H1 (cell line): ENCODE measurements at regions not wholly inside any gene's neighbourhood (a gene's known extent, or its start where the extent isn't known, plus 50 kb on each side); places are given as distances from the start of the nearest gene placed in this dataset.

Experiments
- CTCF ChIA-PET: fragments of 300-600 bp; sonication (Branson Sonifier 250); formaldehyde crosslinking; loops from one replicate; lab custom pipeline; 2021; ENCODE audit not compliant: partially characterized antibody; lab: Charles Lee
- POLR2A ChIA-PET: fragments of 300-600 bp; sonication (Branson Sonifier 250); formaldehyde crosslinking; loops from one replicate; lab custom pipeline; 2021; ENCODE audit warnings: inconsistent platforms; ENCODE audit not compliant: partially characterized antibody; lab: Charles Lee
- DNase-seq, 2 experiments: peaks; one replicate each; pipeline versions ENCODE4 v3.0.0 to v3.0.0-alpha.2; 2010 to 2022; ENCODE audit warnings: low spot score in 2 of 2, low read depth in 1 of 2, mixed read lengths in 1 of 2
- FAIRE-seq: peaks from 2 replicates; lab custom pipeline; 2011; peaks lifted over from hg19 to GRCh38; lab: Jason Lieb, UNC
- H2AFZ ChIP-seq: 2 replicates; pipeline ENCODE4 v1.8.1; 2012; ENCODE audit warnings: low read length, inconsistent platforms
- H2AK5ac ChIP-seq: 2 replicates; pipeline ENCODE4 v1.6.1; 2013; ENCODE audit warnings: low read depth, low read length
- H2BK120ac ChIP-seq: replicated peaks from 2 replicates; pipeline ENCODE3; 2013; ENCODE audit warnings: low read depth, low read length, inconsistent platforms
- H2BK12ac ChIP-seq: 2 replicates; pipeline ENCODE4 v1.6.1; 2013; ENCODE audit warnings: low read depth, low read length
- H2BK15ac ChIP-seq: 2 replicates; pipeline ENCODE4 v1.6.1; 2013; ENCODE audit warnings: low read length
- H2BK20ac ChIP-seq: 2 replicates; pipeline ENCODE4 v1.6.1; 2013; ENCODE audit warnings: low read length
- H2BK5ac ChIP-seq: 2 replicates; pipeline ENCODE4 v1.6.1; 2013; ENCODE audit warnings: low read depth, low read length
- H3K14ac ChIP-seq: 2 replicates; pipeline ENCODE4 v1.6.1; 2013; ENCODE audit warnings: inconsistent platforms; ENCODE audit not compliant: insufficient read length
- H3K18ac ChIP-seq: 2 replicates; pipeline ENCODE4 v1.6.1; 2013; ENCODE audit warnings: low read length; ENCODE audit errors: extremely low read depth
- H3K23ac ChIP-seq: 2 replicates; pipeline ENCODE4 v1.6.1; 2013; ENCODE audit warnings: inconsistent platforms; ENCODE audit not compliant: insufficient read length
- H3K23me2 ChIP-seq: 2 replicates; pipeline ENCODE4 v1.6.1; 2013; ENCODE audit warnings: low read depth, low read length
- H3K27ac ChIP-seq: 2 replicates; pipeline ENCODE4 v1.6.1; 2011; ENCODE audit warnings: low read depth, low read length, inconsistent platforms
- H3K27me3 ChIP-seq, 4 experiments: replicated peaks in 1 of 4; 1 replicate in 1 of 4; 2 replicates in 3 of 4; pipeline versions ENCODE4 v1.6.1 to v1.8.1; 2011 to 2013; ENCODE audit warnings: low read length in 3 of 4, mild to moderate bottlenecking in 3 of 4, inconsistent platforms in 2 of 4, mixed read lengths in 2 of 4, moderate library complexity in 1 of 4; ENCODE audit not compliant: control insufficient read depth in 3 of 4, insufficient read depth in 3 of 4; ENCODE audit errors: extremely low read depth in 1 of 4
- H3K36me3 ChIP-seq, 4 experiments: 2 replicates each; pipeline versions ENCODE4 v1.6.1 to v1.8.1; 2011 to 2013; ENCODE audit warnings: mild to moderate bottlenecking in 4 of 4, low read length in 3 of 4, moderate library complexity in 2 of 4, control low read depth in 1 of 4, inconsistent platforms in 1 of 4; ENCODE audit not compliant: insufficient read depth in 4 of 4, control insufficient read depth in 2 of 4
- H3K4ac ChIP-seq: replicated peaks from 2 replicates; pipeline ENCODE3; 2013; ENCODE audit warnings: low read length, low read depth, mixed read lengths, inconsistent platforms; ENCODE audit not compliant: insufficient read length
- H3K4me1 ChIP-seq, 4 experiments: replicated peaks in 1 of 4; 1 replicate in 1 of 4; 2 replicates in 3 of 4; pipeline versions ENCODE4 v1.6.1 to v1.8.1; 2011 to 2013; ENCODE audit warnings: low read length in 3 of 4, inconsistent platforms in 2 of 4, mixed read lengths in 1 of 4; ENCODE audit not compliant: insufficient read depth in 4 of 4, control insufficient read depth in 3 of 4
- H3K4me2 ChIP-seq, 2 experiments: 2 replicates each; pipeline versions ENCODE4 v1.6.1 to v1.8.1; 2011 to 2013; ENCODE audit warnings: low read depth in 2 of 2, low read length in 2 of 2, control low read depth in 1 of 2, inconsistent platforms in 1 of 2, mild to moderate bottlenecking in 1 of 2; ENCODE audit not compliant: insufficient read depth in 1 of 2
- H3K4me3 ChIP-seq, 4 experiments: fragments of 200-600, 300-600 bp in 1 of 4; sonication (generic), shearing (Covaris generic), sonication (Bioruptor Twin) in 1 of 4; 2 replicates each; pipeline versions ENCODE4 v1.5.1 to v1.8.1; 2011 to 2016; ENCODE audit warnings: low read length in 4 of 4, low read depth in 3 of 4, control low read depth in 2 of 4, inconsistent platforms in 2 of 4, mild to moderate bottlenecking in 2 of 4, mixed read lengths in 1 of 4, moderate library complexity in 1 of 4; ENCODE audit not compliant: insufficient read depth in 2 of 4; ENCODE audit errors: extremely low read depth in 1 of 4
- H3K56ac ChIP-seq: replicated peaks from 2 replicates; pipeline ENCODE3; 2013; ENCODE audit warnings: low read depth, mild to moderate bottlenecking, mixed read lengths, low read length, inconsistent platforms; ENCODE audit not compliant: insufficient read length
- H3K79me1 ChIP-seq: 2 replicates; pipeline ENCODE4 v1.6.1; 2013; ENCODE audit warnings: low read depth, low read length, control low read depth
- H3K79me2 ChIP-seq, 2 experiments: 2 replicates each; pipeline versions ENCODE4 v1.6.1 to v1.8.1; 2012 to 2013; ENCODE audit warnings: low read length in 2 of 2, mild to moderate bottlenecking in 2 of 2, inconsistent platforms in 1 of 2; ENCODE audit not compliant: insufficient read depth in 2 of 2, control insufficient read depth in 1 of 2
- H3K9ac ChIP-seq, 4 experiments: replicated peaks in 1 of 4; 1 replicate in 1 of 4; 2 replicates in 3 of 4; pipeline versions ENCODE4 v1.6.1 to v1.8.1; 2011 to 2013; ENCODE audit warnings: low read depth in 3 of 4, low read length in 3 of 4, control low read depth in 2 of 4, mild to moderate bottlenecking in 2 of 4, moderate library complexity in 2 of 4, inconsistent platforms in 1 of 4; ENCODE audit errors: extremely low read depth in 1 of 4
- H3K9me3 ChIP-seq, 2 experiments: 2 replicates each; pipeline versions ENCODE4 v1.6.1 to v1.8.1; 2012 to 2013; ENCODE audit warnings: mild to moderate bottlenecking in 2 of 2, moderate library complexity in 2 of 2, control low read depth in 1 of 2, inconsistent platforms in 1 of 2, low read depth in 1 of 2, low read length in 1 of 2, mixed read lengths in 1 of 2; ENCODE audit not compliant: insufficient read depth in 2 of 2
- H4K20me1 ChIP-seq, 2 experiments: replicated peaks in 1 of 2; 2 replicates each; pipeline versions ENCODE3 to v1.8.1; 2011 to 2013; ENCODE audit warnings: inconsistent platforms in 2 of 2, low read length in 2 of 2, mild to moderate bottlenecking in 1 of 2; ENCODE audit not compliant: insufficient read depth in 2 of 2, control insufficient read depth in 1 of 2
- H4K5ac ChIP-seq: 2 replicates; pipeline ENCODE4 v1.6.1; 2013; ENCODE audit warnings: low read length, low read depth, mixed read lengths, inconsistent platforms; ENCODE audit not compliant: insufficient read length
- H4K8ac ChIP-seq: 2 replicates; pipeline ENCODE4 v1.8.0; 2013; ENCODE audit warnings: mild to moderate bottlenecking, moderate library complexity, low read length, inconsistent platforms; ENCODE audit not compliant: insufficient read depth; ENCODE audit errors: extremely low read depth
- H4K91ac ChIP-seq: replicated peaks from 2 replicates; pipeline ENCODE3; 2013; ENCODE audit warnings: low read length, mixed read lengths, inconsistent platforms; ENCODE audit not compliant: insufficient read length
- KDM4A ChIP-seq: IDR thresholded peaks from one replicate; pipeline ENCODE4 v1.7.1; 2012; ENCODE audit warnings: low read depth, mild to moderate bottlenecking, moderate library complexity, low read length, inconsistent platforms; ENCODE audit not compliant: severe bottlenecking
- POLR2A ChIP-seq, 2 experiments: IDR thresholded peaks; 1 replicate in 1 of 2; 2 replicates in 1 of 2; pipeline ENCODE4 v1.6.1; 2011; ENCODE audit warnings: low read depth in 2 of 2, low read length in 2 of 2, mild to moderate bottlenecking in 2 of 2; ENCODE audit errors: control extremely low read depth in 1 of 2
- SIN3A ChIP-seq, 2 experiments: IDR thresholded peaks in 1 of 2; conservative IDR thresholded peaks in 1 of 2; 2 replicates each; pipeline ENCODE4 v1.6.1; 2011 to 2012; ENCODE audit warnings: low read length in 2 of 2, improper control_type of control experiment in 1 of 2, low read depth in 1 of 2, mild to moderate bottlenecking in 1 of 2
- WGBS, 2 experiments: shearing (Covaris generic) in 1 of 2; methylation state at CpG; one replicate each; pipeline versions ENCODE4 v1.1.6 to v1.1.7; 2013 to 2015; ENCODE audit warnings: low lambda C conversion rate in 2 of 2, mixed read lengths in 2 of 2, inconsistent platforms in 1 of 2, low coverage in 1 of 2, missing lambda C conversion rate in 1 of 2; ENCODE audit not compliant: insufficient replicate concordance in 2 of 2, insufficient coverage in 1 of 2, insufficient read length in 1 of 2; ENCODE audit errors: extremely low coverage in 1 of 2, missing lambda C conversion rate in 1 of 2; 5-methylcytosine and 5-hydroxymethylcytosine counted together

GRCh38 chr10:78515038-78515872, 481.6 kb downstream of the RPS24 start:
- no peak overlapping the region for H3K4me3 ChIP-seq
- no peaks in the 10 kb centered on the region for H3K36me3 ChIP-seq
- no peak overlapping the region for H3K4ac ChIP-seq
- no peak overlapping the region for H3K56ac ChIP-seq
- H2BK20ac ChIP-seq, result no peak overlapping the region
- H3K14ac ChIP-seq, result no peak overlapping the region
- FAIRE-seq (no peak), DNase-seq (peak in 1 of 2 experiments; percentile 32)
- WGBS, 2 experiments, result 89% methylated on average over 9 of the region's 9 CpGs; no CpG with 5 or more reads in 1 of the 2 experiments
- H2BK15ac ChIP-seq, result no peak overlapping the region
- H3K27ac ChIP-seq, result no peak overlapping the region
- H3K18ac ChIP-seq, result no peak overlapping the region
- no peak overlapping the region for H2BK12ac ChIP-seq
- ChIA-PET POLR2A (no interaction called here), CTCF (interaction anchor here (1.3 to 1.6 kb wide), 2 partner anchors 43 to 143 kb away, joined by 3 to 5 read pairs; no protein-coding TSS in a partner anchor)
- no peaks in the 10 kb centered on the region for H3K9me3 ChIP-seq
- H3K9ac ChIP-seq, result no peak overlapping the region
- no peak overlapping the region for H2BK120ac ChIP-seq
- H3K23ac ChIP-seq, result no peak overlapping the region
- no peaks in the 10 kb centered on the region for H4K20me1 ChIP-seq
- H3K79me2 ChIP-seq, result no peaks in the 10 kb centered on the region
- no peak overlapping the region for H2AK5ac ChIP-seq
- H3K27me3 ChIP-seq, result no peaks in the 10 kb centered on the region
- H4K8ac ChIP-seq, result no peak overlapping the region
- no peak for TF ChIP-seq SIN3A (conservative IDR thresholded peaks at IDR 0.05 in 1 of 2, IDR thresholded peaks at IDR 0.05 in 1 of 2; ENCODE audit: low read depth in 1 of 2, low read length in 2 of 2)
- TF ChIP-seq KDM4A, result no peak
- TF ChIP-seq POLR2A (IDR thresholded peaks at IDR 0.05; ENCODE audit: control extremely low read depth in 1 of 2, low read depth in 2 of 2, low read length in 2 of 2), result no peak
- no peaks in the 10 kb centered on the region for H3K23me2 ChIP-seq
- no peaks in the 10 kb centered on the region for H3K4me1 ChIP-seq
- no peak overlapping the region for H4K91ac ChIP-seq
- H3K4me2 ChIP-seq, result no peak overlapping the region
- no peak overlapping the region for H2AFZ ChIP-seq
- no peak overlapping the region for H4K5ac ChIP-seq
- no peaks in the 10 kb centered on the region; the same call in 1 of the 2 replicates for H3K79me1 ChIP-seq
- no peak overlapping the region for H2BK5ac ChIP-seq
